Activated naive CD4-positive, alpha-beta T cell treated with anti-CD3 and anti-CD28 coated beads for 36 hours (primary cell): ENCODE measurements at regions not wholly inside any gene's neighbourhood (a gene's known extent, or its start where the extent isn't known, plus 50 kb on each side); places are given as distances from the start of the nearest gene placed in this dataset.

ENCODE experiments used
- CTCF ChIA-PET: fragments of 350-600 bp; sonication (Branson Sonifier 250); formaldehyde crosslinking; loops from one replicate; lab custom pipeline; 2021; ENCODE audit warnings: antibody characterized with exemption; lab: Charles Lee
- DNase-seq: peaks from one replicate; pipeline ENCODE4 v3.0.0-alpha.2; 2020
- H3K27ac Mint-ChIP-seq: one replicate; pipeline ENCODE4 v1.8.0; 2021; ENCODE audit warnings: mild to moderate bottlenecking, mixed read lengths
- H3K27me3 Mint-ChIP-seq: one replicate; pipeline ENCODE4 v1.8.0; 2021; ENCODE audit warnings: low read depth, mixed read lengths
- H3K36me3 Mint-ChIP-seq: one replicate; pipeline ENCODE4 v1.8.0; 2021; ENCODE audit warnings: low read depth, mixed read lengths
- H3K4me1 Mint-ChIP-seq: one replicate; pipeline ENCODE4 v1.8.0; 2021; ENCODE audit warnings: low read depth, mixed read lengths
- H3K4me3 Mint-ChIP-seq: one replicate; pipeline ENCODE4 v1.8.0; 2021; ENCODE audit warnings: mild to moderate bottlenecking, moderate library complexity, mixed read lengths
- H3K9me3 Mint-ChIP-seq: one replicate; pipeline ENCODE4 v1.8.0; 2021; ENCODE audit warnings: mixed read lengths
- intact Hi-C: fragments of 100-400 bp; cut with micrococcal nuclease; formaldehyde crosslinking; loops from one replicate; pipeline ENCODE4 v1.15.1; 2023

- no peaks in the 10 kb centered on the region for H3K36me3 Mint-ChIP-seq
- DNase-seq, result no peak
- H3K27ac Mint-ChIP-seq, result no peak overlapping the region
- no peaks in the 10 kb centered on the region for H3K27me3 Mint-ChIP-seq
- CTCF ChIA-PET, result no interaction called here
- H3K4me1 Mint-ChIP-seq, result peaks cover 6% of the 10 kb centered on the region
- no peak overlapping the region for H3K4me3 Mint-ChIP-seq
- intact Hi-C loops, result no loop called here
- no peaks in the 10 kb centered on the region for H3K9me3 Mint-ChIP-seq
Measured at GRCh38 chr6:63521475-63522210, 50.6 kb upstream of the LOC128125822 start.
